SK-N-SH (cell line): ENCODE measurements at regions not wholly inside any gene's neighbourhood (a gene's known extent, or its start where the extent isn't known, plus 50 kb on each side); places are given as distances from the start of the nearest gene placed in this dataset.

Experiments used
- CTCF ChIA-PET: fragments of 300-600, 350-600 bp; formaldehyde crosslinking; extraction: SDS; loops from one replicate; lab custom pipeline; 2021; lab: Yijun Ruan, JAX
- POLR2A ChIA-PET: fragments of 350-600 bp; sonication (Branson Sonifier 250); formaldehyde crosslinking; extraction: SDS; loops from one replicate; lab custom pipeline; 2020; ENCODE audit warnings: antibody characterized with exemption, inconsistent platforms; lab: Yijun Ruan, JAX
- DNase-seq: peaks from one replicate; pipeline ENCODE4 v3.0.0; 2012
- H2AFZ ChIP-seq: fragments of 200-600 bp; sonication (generic); 2 replicates; pipeline ENCODE4 v1.8.1; 2016; ENCODE audit warnings: antibody characterized with exemption, mild to moderate bottlenecking, low read depth
- H3F3A ChIP-seq: fragments of 200-600 bp; sonication (generic); replicated peaks from 2 replicates; pipeline ENCODE3; 2016; ENCODE audit warnings: antibody characterized with exemption, mild to moderate bottlenecking; ENCODE audit not compliant: insufficient read depth
- H3K27ac ChIP-seq, 2 experiments: fragments of 200-500 bp in 1 of 2; fragments of 200-600 bp in 1 of 2; sonication (Bioruptor generic) in 1 of 2; sonication (generic), shearing (Covaris generic) in 1 of 2; 2 replicates each; pipeline versions ENCODE4 v1.5.1 to v1.6.1; 2014 to 2016; ENCODE audit warnings: low read depth in 2 of 2, inconsistent platforms in 1 of 2, low read length in 1 of 2, mild to moderate bottlenecking in 1 of 2, mixed read lengths in 1 of 2
- H3K27me3 ChIP-seq: fragments of 200-600 bp; sonication (generic), shearing (Covaris generic); 2 replicates; pipeline ENCODE4 v1.6.1; 2016; ENCODE audit warnings: mixed run types; ENCODE audit not compliant: insufficient read depth
- H3K36me3 ChIP-seq, 2 experiments: fragments of 200-500 bp in 1 of 2; fragments of 200-600 bp in 1 of 2; sonication (Bioruptor generic) in 1 of 2; sonication (generic) in 1 of 2; replicated peaks in 1 of 2; 2 replicates each; pipeline versions ENCODE3 to v1.5.1; 2014 to 2016; ENCODE audit warnings: low read length in 1 of 2, mild to moderate bottlenecking in 1 of 2; ENCODE audit not compliant: insufficient read depth in 2 of 2, control insufficient read depth in 1 of 2
- H3K4me1 ChIP-seq, 2 experiments: fragments of 200-500 bp in 1 of 2; fragments of 200-600 bp in 1 of 2; sonication (Bioruptor generic) in 1 of 2; sonication (generic), shearing (Covaris generic) in 1 of 2; 2 replicates each; pipeline versions ENCODE4 v1.5.1 to v1.6.1; 2014 to 2016; ENCODE audit warnings: low read depth in 1 of 2, low read length in 1 of 2, mixed run types in 1 of 2; ENCODE audit not compliant: insufficient read depth in 2 of 2, control insufficient read depth in 1 of 2
- H3K4me2 ChIP-seq: fragments of 200-600 bp; sonication (generic), shearing (Covaris generic); 2 replicates; pipeline ENCODE4 v1.6.1; 2017; ENCODE audit warnings: mixed run types
- H3K4me3 ChIP-seq, 2 experiments: fragments of 200-500 bp in 1 of 2; fragments of 200-600 bp in 1 of 2; sonication (Bioruptor generic) in 1 of 2; sonication (generic), shearing (Covaris generic) in 1 of 2; 2 replicates each; pipeline versions ENCODE4 v1.5.1 to v1.8.1; 2014 to 2016; ENCODE audit warnings: low read depth in 2 of 2, inconsistent platforms in 1 of 2, low read length in 1 of 2, mild to moderate bottlenecking in 1 of 2, mixed read lengths in 1 of 2, moderate library complexity in 1 of 2
- H3K79me2 ChIP-seq: fragments of 200-600 bp; sonication (generic); 2 replicates; pipeline ENCODE4 v1.8.1; 2017; ENCODE audit warnings: mild to moderate bottlenecking; ENCODE audit not compliant: insufficient read depth
- H3K9ac ChIP-seq: fragments of 200-600 bp; sonication (generic); 2 replicates; pipeline ENCODE4 v1.6.1; 2017; ENCODE audit warnings: mixed run types
- H3K9me2 ChIP-seq: fragments of 200-600 bp; sonication (generic); 2 replicates; pipeline ENCODE4 v1.6.1; 2017; ENCODE audit warnings: mixed run types
- H3K9me3 ChIP-seq: fragments of 200-600 bp; sonication (generic); 2 replicates; pipeline ENCODE4 v1.6.1; 2017; ENCODE audit warnings: mixed run types, mild to moderate bottlenecking, moderate library complexity
- H4K20me1 ChIP-seq: fragments of 200-600 bp; sonication (generic); 2 replicates; pipeline ENCODE4 v1.6.1; 2017; ENCODE audit warnings: mild to moderate bottlenecking, mixed run types; ENCODE audit not compliant: insufficient read depth
- ELF1 ChIP-seq: IDR thresholded peaks from 2 replicates; pipeline ENCODE4 v1.4.0; 2012
- EP300 ChIP-seq, 2 experiments: IDR thresholded peaks; 2 replicates each; pipeline versions ENCODE4 v1.4.0 to v1.6.1; 2012; ENCODE audit warnings: borderline replicate concordance in 1 of 2, low read depth in 1 of 2, low read length in 1 of 2
- FOSL2 ChIP-seq: IDR thresholded peaks from 2 replicates; pipeline ENCODE4 v1.4.0; 2012; ENCODE audit warnings: low read depth, mild to moderate bottlenecking, moderate library complexity, borderline replicate concordance
- FOXJ3 ChIP-seq: sonication (generic); formaldehyde crosslinking; IDR thresholded peaks from 2 replicates; pipeline ENCODE4 v1.5.1; 2020; ENCODE audit warnings: mild to moderate bottlenecking, missing genetic modification reagents
- GABPA ChIP-seq: IDR thresholded peaks from 2 replicates; pipeline ENCODE4 v1.4.0; 2012; ENCODE audit warnings: low read depth, mild to moderate bottlenecking
- JUND ChIP-seq: IDR thresholded peaks from 2 replicates; pipeline ENCODE4 v1.4.0; 2012
- MXI1 ChIP-seq: IDR thresholded peaks from 2 replicates; pipeline ENCODE4 v1.6.1; 2012; ENCODE audit warnings: mild to moderate bottlenecking, low read depth, low read length, improper control_type of control experiment
- NFIC ChIP-seq: IDR thresholded peaks from 2 replicates; pipeline ENCODE4 v1.4.0; 2012; ENCODE audit warnings: borderline replicate concordance
- NRF1 ChIP-seq: IDR thresholded peaks from 2 replicates; pipeline ENCODE4 v1.6.1; 2012; ENCODE audit warnings: low read depth, mild to moderate bottlenecking, low read length
- RAD21 ChIP-seq: IDR thresholded peaks from 2 replicates; pipeline ENCODE4 v1.6.1; 2012; ENCODE audit warnings: mild to moderate bottlenecking, low read length
- SIN3A ChIP-seq: IDR thresholded peaks from 2 replicates; pipeline ENCODE4 v1.6.1; 2012; ENCODE audit warnings: low read depth, mild to moderate bottlenecking, low read length, moderate library complexity, borderline replicate concordance
- SMC3 ChIP-seq: IDR thresholded peaks from 2 replicates; pipeline ENCODE4 v1.6.1; 2012; ENCODE audit warnings: low read depth, low read length, improper control_type of control experiment
- WGBS: methylation state at CpG from one replicate; pipeline ENCODE4 v1.1.6; 2017; ENCODE audit warnings: low lambda C conversion rate; 5-methylcytosine and 5-hydroxymethylcytosine counted together
- TF ChIP-seq, protein P1 (sequence below): IDR thresholded peaks from 2 replicates; pipeline ENCODE4 v1.4.0; 2012; ENCODE audit warnings: low read depth, borderline replicate concordance

DNA sequence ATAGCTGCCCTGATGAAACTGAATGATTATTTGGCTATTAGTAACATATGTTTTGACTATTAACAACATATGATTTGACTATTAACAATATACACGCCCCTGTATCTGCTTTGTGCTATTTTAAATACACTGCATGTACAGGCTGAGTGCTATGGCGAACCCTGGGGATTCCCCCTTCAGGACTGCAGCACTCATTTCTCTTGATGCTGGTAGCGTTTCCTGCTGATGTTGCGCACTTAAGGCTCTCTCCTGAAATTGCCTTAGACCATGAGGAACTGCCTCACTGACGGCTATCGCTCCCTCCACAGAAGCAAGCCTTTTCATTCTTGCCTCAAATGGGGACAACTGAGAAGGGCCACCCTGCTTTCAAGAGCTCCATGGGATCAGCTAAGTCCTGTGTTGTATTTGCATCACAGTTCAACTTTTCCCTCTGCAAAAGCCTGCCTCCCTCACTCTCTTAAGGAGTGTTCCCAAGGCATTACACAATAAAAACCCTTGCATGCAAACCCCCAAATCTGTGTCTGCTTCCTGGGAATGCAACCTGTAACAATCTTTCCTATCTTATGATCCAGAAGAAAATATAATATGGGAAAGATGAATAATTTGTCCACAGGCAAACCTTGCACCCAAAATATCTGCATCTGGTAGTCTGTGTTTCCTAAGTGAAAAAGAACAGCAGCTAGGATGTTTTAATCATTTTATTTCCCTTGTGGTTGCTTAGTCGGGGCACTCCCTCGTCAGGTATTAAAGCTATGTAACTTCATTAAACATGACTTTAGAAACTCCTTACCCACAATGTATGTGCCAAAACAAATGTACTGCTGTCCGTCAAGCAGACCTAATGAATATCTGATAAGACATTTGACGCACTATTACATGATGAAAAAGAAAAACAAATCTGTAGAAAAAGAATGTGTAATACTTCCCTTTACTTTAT, 456.4 kb downstream of the COL12A1 start:
- POLR2A ChIA-PET, result no interaction called here

DNA sequence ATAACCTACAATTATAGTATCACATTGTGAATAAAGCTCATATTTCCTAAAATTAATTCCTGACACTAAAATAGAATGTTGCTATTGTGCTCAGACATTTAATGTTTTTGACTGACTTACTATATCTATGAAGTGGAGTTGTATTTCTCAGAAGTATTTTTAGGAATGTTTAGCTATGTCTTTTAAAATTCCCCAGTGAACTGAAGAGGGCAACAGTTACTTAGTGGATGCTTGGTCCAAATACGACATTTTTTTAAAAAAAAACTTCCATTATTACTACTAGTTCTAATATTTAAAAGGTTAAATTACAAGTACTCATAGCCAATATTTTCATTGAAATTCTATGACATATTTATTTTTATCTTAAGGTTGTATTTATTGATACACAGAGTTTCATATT, 460.2 kb downstream of the COL12A1 start:
- TF ChIP-seq, protein P1, sequence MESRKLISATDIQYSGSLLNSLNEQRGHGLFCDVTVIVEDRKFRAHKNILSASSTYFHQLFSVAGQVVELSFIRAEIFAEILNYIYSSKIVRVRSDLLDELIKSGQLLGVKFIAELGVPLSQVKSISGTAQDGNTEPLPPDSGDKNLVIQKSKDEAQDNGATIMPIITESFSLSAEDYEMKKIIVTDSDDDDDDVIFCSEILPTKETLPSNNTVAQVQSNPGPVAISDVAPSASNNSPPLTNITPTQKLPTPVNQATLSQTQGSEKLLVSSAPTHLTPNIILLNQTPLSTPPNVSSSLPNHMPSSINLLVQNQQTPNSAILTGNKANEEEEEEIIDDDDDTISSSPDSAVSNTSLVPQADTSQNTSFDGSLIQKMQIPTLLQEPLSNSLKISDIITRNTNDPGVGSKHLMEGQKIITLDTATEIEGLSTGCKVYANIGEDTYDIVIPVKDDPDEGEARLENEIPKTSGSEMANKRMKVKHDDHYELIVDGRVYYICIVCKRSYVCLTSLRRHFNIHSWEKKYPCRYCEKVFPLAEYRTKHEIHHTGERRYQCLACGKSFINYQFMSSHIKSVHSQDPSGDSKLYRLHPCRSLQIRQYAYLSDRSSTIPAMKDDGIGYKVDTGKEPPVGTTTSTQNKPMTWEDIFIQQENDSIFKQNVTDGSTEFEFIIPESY, result no peak
- TF ChIP-seq MXI1 (no peak), FOXJ3 (CRISPR knock-in tag) (no peak), JUND (no peak)
- Histone ChIP-seq H3K79me2 (no peaks in the 10 kb centered on the region), H3K9me3 (no peaks in the 10 kb centered on the region), H3K9me2 (no peaks in the 10 kb centered on the region), H3K36me3 (no peaks in the 10 kb centered on the region), H3F3A (no peaks in the 10 kb centered on the region), H3K27me3 (no peaks in the 10 kb centered on the region), H4K20me1 (no peaks in the 10 kb centered on the region), H3K4me3 (no peak overlapping the region), H3K4me1 (no peaks in the 10 kb centered on the region), H3K4me2 (no peak overlapping the region), H3K27ac (no peak overlapping the region), H2AFZ (no peak overlapping the region), H3K9ac (no peak overlapping the region)
- CTCF ChIA-PET, result interaction anchor here (1.6 kb wide), 1 partner anchor 464 kb away, joined by 4 read pairs; no protein-coding TSS in a partner anchor
- POLR2A ChIA-PET, result no interaction called here
- WGBS, result 0% methylated on average over 1 of the region's 1 CpG
- DNase-seq, result no peak

More for the DNA sequence above, 456.4 kb downstream of the COL12A1 start:
- Histone ChIP-seq H3K4me1 (no peaks in the 10 kb centered on the region), H3K27ac (no peak overlapping the region), H3K4me2 (no peak overlapping the region), H4K20me1 (no peaks in the 10 kb centered on the region), H3K36me3 (no peaks in the 10 kb centered on the region), H2AFZ (no peak overlapping the region), H3F3A (no peaks in the 10 kb centered on the region), H3K9me3 (no peaks in the 10 kb centered on the region), H3K9me2 (no peaks in the 10 kb centered on the region), H3K79me2 (no peaks in the 10 kb centered on the region), H3K27me3 (no peaks in the 10 kb centered on the region), H3K4me3 (no peak overlapping the region), H3K9ac (no peak overlapping the region)
- TF ChIP-seq MXI1 (no peak), NRF1 (no peak), NFIC (no peak), EP300 (IDR thresholded peaks at IDR 0.05; ENCODE audit: borderline replicate concordance in 1 of 2, low read depth in 1 of 2, low read length in 1 of 2) (no peak), RAD21 (no peak), SIN3A (no peak), ELF1 (no peak), SMC3 (no peak), GABPA (no peak), FOSL2 (no peak)
- DNase-seq, result no peak
- WGBS, result 5% methylated on average over 10 of the region's 10 CpGs
- CTCF ChIA-PET, result no interaction called here
